MM.1S (cell line): ENCODE measurements at regions not wholly inside any gene's neighbourhood (a gene's known extent, or its start where the extent isn't known, plus 50 kb on each side); places are given as distances from the start of the nearest gene placed in this dataset.

Experiments
- CTCF ChIP-seq: fragments of 300-600 bp; sonication (generic); IDR thresholded peaks from 2 replicates; pipeline ENCODE4 v1.5.1; 2016; ENCODE audit warnings: antibody characterized with exemption, low read length, mixed read lengths
- EZH2 ChIP-seq: fragments of 300-600 bp; sonication (generic); optimal IDR thresholded peaks from 2 replicates; pipeline ENCODE3; 2017; ENCODE audit warnings: low read depth, mild to moderate bottlenecking, antibody characterized with exemption, low read length, mixed read lengths

- TF ChIP-seq CTCF (no peak), EZH2 (no peak)
Measured at GRCh38 chr14:105739331-105740102, 213.1 kb downstream of the TMEM121 start.
